ENCODE measurements at regions not wholly inside any gene's neighbourhood (a gene's known extent, or its start where the extent isn't known, plus 50 kb on each side); places are given as distances from the start of the nearest gene placed in this dataset.

DNA sequence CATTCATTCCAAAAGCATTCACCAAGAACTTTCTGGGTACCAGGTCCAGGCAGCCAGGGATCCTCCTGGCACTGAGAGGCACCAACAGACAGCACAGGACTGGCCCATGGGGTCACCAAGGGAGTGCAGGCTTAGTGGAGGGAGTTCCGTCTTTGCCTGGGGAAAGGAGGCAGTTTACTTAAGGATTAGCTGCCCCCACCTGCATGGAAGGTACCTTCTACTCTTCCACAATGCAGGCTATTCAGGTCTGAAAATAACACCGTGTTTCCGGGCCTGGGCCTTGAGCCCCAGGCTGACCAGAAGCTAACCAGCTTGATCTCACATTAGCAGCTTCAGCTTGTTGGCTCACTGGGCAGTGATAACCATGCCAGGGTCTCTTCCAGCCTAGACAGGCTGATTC lies 199.4 kb downstream of the FOXA2 start:
- TF ChIP-seq, protein P1, sequence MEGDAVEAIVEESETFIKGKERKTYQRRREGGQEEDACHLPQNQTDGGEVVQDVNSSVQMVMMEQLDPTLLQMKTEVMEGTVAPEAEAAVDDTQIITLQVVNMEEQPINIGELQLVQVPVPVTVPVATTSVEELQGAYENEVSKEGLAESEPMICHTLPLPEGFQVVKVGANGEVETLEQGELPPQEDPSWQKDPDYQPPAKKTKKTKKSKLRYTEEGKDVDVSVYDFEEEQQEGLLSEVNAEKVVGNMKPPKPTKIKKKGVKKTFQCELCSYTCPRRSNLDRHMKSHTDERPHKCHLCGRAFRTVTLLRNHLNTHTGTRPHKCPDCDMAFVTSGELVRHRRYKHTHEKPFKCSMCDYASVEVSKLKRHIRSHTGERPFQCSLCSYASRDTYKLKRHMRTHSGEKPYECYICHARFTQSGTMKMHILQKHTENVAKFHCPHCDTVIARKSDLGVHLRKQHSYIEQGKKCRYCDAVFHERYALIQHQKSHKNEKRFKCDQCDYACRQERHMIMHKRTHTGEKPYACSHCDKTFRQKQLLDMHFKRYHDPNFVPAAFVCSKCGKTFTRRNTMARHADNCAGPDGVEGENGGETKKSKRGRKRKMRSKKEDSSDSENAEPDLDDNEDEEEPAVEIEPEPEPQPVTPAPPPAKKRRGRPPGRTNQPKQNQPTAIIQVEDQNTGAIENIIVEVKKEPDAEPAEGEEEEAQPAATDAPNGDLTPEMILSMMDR (IDR thresholded peaks at IDR 0.05), result no peak
- TF ChIP-seq POLR2A (IDR thresholded peaks at IDR 0.05), result no peak

Data from sigmoid colon (tissue), 3 donors.